Kidney (tissue), 13 donors: ENCODE measurements at regions not wholly inside any gene's neighbourhood (a gene's known extent, or its start where the extent isn't known, plus 50 kb on each side); places are given as distances from the start of the nearest gene placed in this dataset.
A peak's percentile ranks its signal among the peaks of the same experiment; 100 is the strongest.

ENCODE experiments used
- DNase-seq, 5 donors: peaks; one replicate each; pipeline ENCODE4 v3.0.0-alpha.2; 2013 to 2020
- FAIRE-seq: peaks from 2 replicates; lab custom pipeline; 2012; peaks lifted over from hg19 to GRCh38; lab: Jason Lieb, UNC
- H3K27ac ChIP-seq, 2 donors: one replicate each; pipeline ENCODE4 v1.7.0; 2013; ENCODE audit warnings: low read depth in 2 of 2, low read length in 2 of 2, inconsistent platforms in 1 of 2
- H3K27me3 ChIP-seq: one replicate; pipeline ENCODE4 v1.7.1; 2013; ENCODE audit warnings: low read length, inconsistent platforms; ENCODE audit not compliant: control insufficient read depth, insufficient read depth
- H3K36me3 ChIP-seq, 3 donors: one replicate each; pipeline versions ENCODE4 v1.7.0 to v1.7.1; 2013; ENCODE audit warnings: low read length in 3 of 3, control low read depth in 1 of 3, inconsistent platforms in 1 of 3; ENCODE audit not compliant: insufficient read depth in 3 of 3, control insufficient read depth in 2 of 3
- H3K4me1 ChIP-seq, 3 donors: one replicate each; pipeline versions ENCODE4 v1.7.0 to v1.7.1; 2013; ENCODE audit warnings: low read length in 3 of 3, inconsistent platforms in 1 of 3, low read depth in 1 of 3; ENCODE audit not compliant: control insufficient read depth in 2 of 3, insufficient read depth in 2 of 3
- H3K4me3 ChIP-seq, 3 donors: one replicate each; pipeline versions ENCODE4 v1.7.0 to v1.8.1; 2013; ENCODE audit warnings: low read length in 3 of 3, control low read depth in 1 of 3, inconsistent platforms in 1 of 3
- H3K9ac ChIP-seq, 3 donors: one replicate each; pipeline versions ENCODE4 v1.7.0 to v1.7.1; 2013; ENCODE audit warnings: low read length in 3 of 3, control low read depth in 1 of 3, inconsistent platforms in 1 of 3
- H3K9me3 ChIP-seq, 3 donors: one replicate each; pipeline versions ENCODE4 v1.7.0 to v1.7.1; 2013; ENCODE audit warnings: low read length in 3 of 3, control low read depth in 1 of 3, inconsistent platforms in 1 of 3; ENCODE audit not compliant: control insufficient read depth in 2 of 3, insufficient read depth in 1 of 3
- intact Hi-C: fragments of 100-400 bp; cut with DNase I; formaldehyde crosslinking; loops from one replicate; pipeline ENCODE4 v1.11.1; 2022
- TF ChIP-seq, protein P1 (sequence below): IDR thresholded peaks from 3 replicates; pipeline ENCODE4 v1.5.1; 2012; ENCODE audit warnings: mild to moderate bottlenecking, moderate library complexity, borderline replicate concordance; ENCODE audit not compliant: insufficient read depth; ENCODE audit errors: extremely low read depth
- donor health status: control.
- donor health status: control.
- donor health status: control.
- donor health status: control.
- donor health status: control.
- donor health status: DM: yes; HTN: yes; CAD: no.
- donor health status: Normal renal cell carcinoma (clear cell type).

DNA sequence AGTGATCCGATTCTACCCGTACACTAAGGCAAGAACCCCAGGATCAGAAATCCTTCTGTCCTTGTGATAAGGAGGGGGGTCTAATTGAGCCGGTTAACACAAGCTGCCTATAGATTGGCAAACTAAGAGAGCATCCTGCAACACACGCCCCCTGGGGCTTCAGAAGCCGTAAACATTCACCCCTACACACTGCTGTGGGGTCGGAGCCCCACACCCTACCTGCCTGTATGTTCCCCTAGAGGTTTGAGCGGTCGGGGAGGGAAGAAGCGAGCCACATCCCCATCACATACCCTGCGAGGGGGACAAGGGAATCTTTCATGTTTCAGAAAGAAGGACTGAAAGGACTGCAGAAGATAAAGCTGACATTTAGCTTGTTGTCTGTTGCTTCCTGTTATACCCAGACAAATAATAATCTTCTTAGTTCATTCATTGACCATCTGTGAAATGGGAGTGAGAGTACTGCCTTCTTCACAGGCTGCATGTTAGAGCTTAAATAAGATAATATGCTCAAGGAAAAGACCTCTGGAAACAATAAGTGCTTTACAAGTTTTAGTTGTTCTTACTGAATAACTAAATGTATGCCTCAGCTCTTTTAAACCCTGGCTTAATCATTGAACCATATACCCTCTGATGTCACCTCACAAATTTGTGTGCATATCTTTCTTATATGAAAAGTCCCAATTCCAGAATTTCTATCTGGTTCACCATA is 74.2 kb upstream of the RNF217 start:
- Histone ChIP-seq H3K36me3 (no peaks in the 10 kb centered on the region), H3K9me3 (no peaks in the 10 kb centered on the region), H3K9ac (no peak overlapping the region), H3K27me3 (no peaks in the 10 kb centered on the region), H3K4me1 (no peaks in the 10 kb centered on the region), H3K27ac (no peak overlapping the region), H3K4me3 (peak overlapping the region in 1 of 3 donors; percentile 48)
- TF ChIP-seq, protein P1, sequence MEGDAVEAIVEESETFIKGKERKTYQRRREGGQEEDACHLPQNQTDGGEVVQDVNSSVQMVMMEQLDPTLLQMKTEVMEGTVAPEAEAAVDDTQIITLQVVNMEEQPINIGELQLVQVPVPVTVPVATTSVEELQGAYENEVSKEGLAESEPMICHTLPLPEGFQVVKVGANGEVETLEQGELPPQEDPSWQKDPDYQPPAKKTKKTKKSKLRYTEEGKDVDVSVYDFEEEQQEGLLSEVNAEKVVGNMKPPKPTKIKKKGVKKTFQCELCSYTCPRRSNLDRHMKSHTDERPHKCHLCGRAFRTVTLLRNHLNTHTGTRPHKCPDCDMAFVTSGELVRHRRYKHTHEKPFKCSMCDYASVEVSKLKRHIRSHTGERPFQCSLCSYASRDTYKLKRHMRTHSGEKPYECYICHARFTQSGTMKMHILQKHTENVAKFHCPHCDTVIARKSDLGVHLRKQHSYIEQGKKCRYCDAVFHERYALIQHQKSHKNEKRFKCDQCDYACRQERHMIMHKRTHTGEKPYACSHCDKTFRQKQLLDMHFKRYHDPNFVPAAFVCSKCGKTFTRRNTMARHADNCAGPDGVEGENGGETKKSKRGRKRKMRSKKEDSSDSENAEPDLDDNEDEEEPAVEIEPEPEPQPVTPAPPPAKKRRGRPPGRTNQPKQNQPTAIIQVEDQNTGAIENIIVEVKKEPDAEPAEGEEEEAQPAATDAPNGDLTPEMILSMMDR, result no peak
- peak in 1 of 5 donors; percentile 7 for DNase-seq
- FAIRE-seq, result no peak
- intact Hi-C loops, result no loop called here

GRCh38 chr6:124888581-124889371 is 73.5 kb upstream of the RNF217 start:
- DNase-seq (peak in 3 of 5 donors; percentile 29 to 73 (median 64)), FAIRE-seq (no peak)
- no peak overlapping the region for H3K27ac ChIP-seq
- TF ChIP-seq, protein P1, result no peak
- H3K36me3 ChIP-seq, result no peaks in the 10 kb centered on the region
- H3K9ac ChIP-seq, result no peak overlapping the region
- H3K9me3 ChIP-seq, result no peaks in the 10 kb centered on the region
- peak overlapping the region in 2 of 3 donors; percentile 5 to 48 for H3K4me3 ChIP-seq
- no peaks in the 10 kb centered on the region for H3K4me1 ChIP-seq
- H3K27me3 ChIP-seq, result no peaks in the 10 kb centered on the region
- intact Hi-C loops, result no loop called here

DNA sequence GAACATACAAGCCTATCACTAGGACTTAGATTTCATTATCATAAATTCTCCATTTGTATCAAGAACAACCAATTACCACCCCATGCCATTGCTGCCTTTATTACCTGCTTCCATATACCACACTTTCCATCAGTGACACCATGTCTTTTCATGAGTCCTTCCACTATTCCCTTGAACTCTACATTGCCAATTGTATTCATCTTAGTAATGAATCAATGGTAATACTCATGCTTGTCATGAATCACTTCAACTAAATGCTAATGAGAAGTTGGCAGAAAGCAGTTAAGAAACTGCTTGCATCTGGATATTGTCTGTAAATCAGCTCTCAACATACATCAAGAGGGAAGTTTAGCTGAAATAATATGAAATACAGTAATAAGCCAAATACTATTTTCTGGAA is 61.2 kb upstream of the RNF217 start:
- DNase-seq, result no peak
- H3K4me1 ChIP-seq, result no peaks in the 10 kb centered on the region

More for the DNA sequence above, 61.2 kb upstream of the RNF217 start:
- Histone ChIP-seq H3K27ac (no peak overlapping the region), H3K27me3 (no peaks in the 10 kb centered on the region), H3K9me3 (no peaks in the 10 kb centered on the region), H3K9ac (no peak overlapping the region), H3K4me3 (no peak overlapping the region), H3K36me3 (no peaks in the 10 kb centered on the region)
- intact Hi-C loops, result no loop called here
- FAIRE-seq, result no peak
- TF ChIP-seq, protein P1, result no peak
